ENCODE measurements at regions not wholly inside any gene's neighbourhood (a gene's known extent, or its start where the extent isn't known, plus 50 kb on each side); places are given as distances from the start of the nearest gene placed in this dataset.

DNA sequence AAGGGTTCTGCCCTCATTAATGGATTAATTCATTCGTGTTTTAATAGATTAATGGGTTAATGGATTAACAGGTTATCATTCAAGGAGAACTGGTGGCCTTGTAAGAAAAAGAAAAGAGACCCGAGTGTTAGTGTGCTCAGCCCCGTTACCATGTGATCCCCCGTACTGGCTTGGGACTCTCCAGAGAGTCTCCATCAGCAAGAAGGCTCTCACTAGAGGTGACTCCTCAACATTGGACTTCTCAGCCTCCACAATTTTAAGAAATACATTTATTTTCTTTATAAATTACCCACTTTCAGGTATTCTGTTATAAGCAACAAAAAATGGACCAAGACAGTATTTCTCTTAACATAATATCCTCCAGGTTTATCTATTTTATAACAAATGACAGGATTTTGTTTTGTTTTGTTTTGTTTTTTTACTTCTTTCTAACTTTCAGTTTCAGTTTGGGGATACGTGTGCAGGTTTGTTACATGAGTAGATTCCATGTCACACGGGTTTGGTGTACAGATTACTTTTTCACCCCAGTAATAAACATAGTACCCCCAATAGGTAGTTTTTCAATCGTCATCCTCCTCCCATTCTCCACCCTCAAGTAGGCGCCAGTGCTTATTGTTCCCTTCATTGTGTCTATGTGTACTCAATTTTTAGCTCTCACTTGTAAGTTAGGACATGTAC lies 456.1 kb downstream of the DNAH5 start:
- TF ChIP-seq POLR2A (IDR thresholded peaks at IDR 0.05; ENCODE audit: low read depth) = no peak
- TF ChIP-seq EP300 (IDR thresholded peaks at IDR 0.05) = no peak
- TF ChIP-seq, protein P1, sequence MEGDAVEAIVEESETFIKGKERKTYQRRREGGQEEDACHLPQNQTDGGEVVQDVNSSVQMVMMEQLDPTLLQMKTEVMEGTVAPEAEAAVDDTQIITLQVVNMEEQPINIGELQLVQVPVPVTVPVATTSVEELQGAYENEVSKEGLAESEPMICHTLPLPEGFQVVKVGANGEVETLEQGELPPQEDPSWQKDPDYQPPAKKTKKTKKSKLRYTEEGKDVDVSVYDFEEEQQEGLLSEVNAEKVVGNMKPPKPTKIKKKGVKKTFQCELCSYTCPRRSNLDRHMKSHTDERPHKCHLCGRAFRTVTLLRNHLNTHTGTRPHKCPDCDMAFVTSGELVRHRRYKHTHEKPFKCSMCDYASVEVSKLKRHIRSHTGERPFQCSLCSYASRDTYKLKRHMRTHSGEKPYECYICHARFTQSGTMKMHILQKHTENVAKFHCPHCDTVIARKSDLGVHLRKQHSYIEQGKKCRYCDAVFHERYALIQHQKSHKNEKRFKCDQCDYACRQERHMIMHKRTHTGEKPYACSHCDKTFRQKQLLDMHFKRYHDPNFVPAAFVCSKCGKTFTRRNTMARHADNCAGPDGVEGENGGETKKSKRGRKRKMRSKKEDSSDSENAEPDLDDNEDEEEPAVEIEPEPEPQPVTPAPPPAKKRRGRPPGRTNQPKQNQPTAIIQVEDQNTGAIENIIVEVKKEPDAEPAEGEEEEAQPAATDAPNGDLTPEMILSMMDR (IDR thresholded peaks at IDR 0.05) = no peak

Data from esophagus muscularis mucosa (tissue), 4 donors.